ENCODE measurements at regions not wholly inside any gene's neighbourhood (a gene's known extent, or its start where the extent isn't known, plus 50 kb on each side); places are given as distances from the start of the nearest gene placed in this dataset.

DNA sequence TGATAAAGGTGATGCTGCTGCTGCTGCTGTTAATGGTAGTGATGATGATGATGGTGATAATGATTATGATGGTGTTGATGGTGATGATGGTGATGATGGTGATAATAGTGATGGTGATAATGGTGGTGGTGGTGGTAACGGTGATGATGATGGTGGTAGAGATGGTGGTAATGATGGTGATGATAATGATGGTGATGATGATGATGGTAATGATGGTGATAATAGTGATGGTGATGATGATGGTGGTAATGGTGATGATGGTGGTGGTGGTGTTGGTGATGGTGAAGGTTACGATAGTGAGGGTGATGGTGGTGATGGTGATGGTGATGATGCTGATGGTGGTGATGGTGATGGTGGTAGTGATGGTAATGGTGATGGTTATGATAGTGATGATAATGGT is 132.3 kb downstream of the TFAP2C start:
- TF ChIP-seq TAF1 (IDR thresholded peaks at IDR 0.05; ENCODE audit: low read depth) (no peak), EP300 (IDR thresholded peaks at IDR 0.05; ENCODE audit: borderline replicate concordance) (no peak), CEBPB (IDR thresholded peaks at IDR 0.05) (no peak), ZBTB7A (IDR thresholded peaks at IDR 0.05; ENCODE audit: low read depth) (no peak), TEAD4 (IDR thresholded peaks at IDR 0.05) (no peak)
- TF ChIP-seq, protein P1, sequence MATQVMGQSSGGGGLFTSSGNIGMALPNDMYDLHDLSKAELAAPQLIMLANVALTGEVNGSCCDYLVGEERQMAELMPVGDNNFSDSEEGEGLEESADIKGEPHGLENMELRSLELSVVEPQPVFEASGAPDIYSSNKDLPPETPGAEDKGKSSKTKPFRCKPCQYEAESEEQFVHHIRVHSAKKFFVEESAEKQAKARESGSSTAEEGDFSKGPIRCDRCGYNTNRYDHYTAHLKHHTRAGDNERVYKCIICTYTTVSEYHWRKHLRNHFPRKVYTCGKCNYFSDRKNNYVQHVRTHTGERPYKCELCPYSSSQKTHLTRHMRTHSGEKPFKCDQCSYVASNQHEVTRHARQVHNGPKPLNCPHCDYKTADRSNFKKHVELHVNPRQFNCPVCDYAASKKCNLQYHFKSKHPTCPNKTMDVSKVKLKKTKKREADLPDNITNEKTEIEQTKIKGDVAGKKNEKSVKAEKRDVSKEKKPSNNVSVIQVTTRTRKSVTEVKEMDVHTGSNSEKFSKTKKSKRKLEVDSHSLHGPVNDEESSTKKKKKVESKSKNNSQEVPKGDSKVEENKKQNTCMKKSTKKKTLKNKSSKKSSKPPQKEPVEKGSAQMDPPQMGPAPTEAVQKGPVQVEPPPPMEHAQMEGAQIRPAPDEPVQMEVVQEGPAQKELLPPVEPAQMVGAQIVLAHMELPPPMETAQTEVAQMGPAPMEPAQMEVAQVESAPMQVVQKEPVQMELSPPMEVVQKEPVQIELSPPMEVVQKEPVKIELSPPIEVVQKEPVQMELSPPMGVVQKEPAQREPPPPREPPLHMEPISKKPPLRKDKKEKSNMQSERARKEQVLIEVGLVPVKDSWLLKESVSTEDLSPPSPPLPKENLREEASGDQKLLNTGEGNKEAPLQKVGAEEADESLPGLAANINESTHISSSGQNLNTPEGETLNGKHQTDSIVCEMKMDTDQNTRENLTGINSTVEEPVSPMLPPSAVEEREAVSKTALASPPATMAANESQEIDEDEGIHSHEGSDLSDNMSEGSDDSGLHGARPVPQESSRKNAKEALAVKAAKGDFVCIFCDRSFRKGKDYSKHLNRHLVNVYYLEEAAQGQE (IDR thresholded peaks at IDR 0.05; ENCODE audit: low read depth), result no peak

Data from Ishikawa (cell line).